Glomerular visceral epithelial cell (primary cell): ENCODE measurements at regions not wholly inside any gene's neighbourhood (a gene's known extent, or its start where the extent isn't known, plus 50 kb on each side); places are given as distances from the start of the nearest gene placed in this dataset.
"Not testable (repeated sequence)": the region's sequence is repeated elsewhere in the genome, so short reads cannot be mapped to it uniquely, and the experiment has no call there.

Source experiments
- DNase-seq: peaks from one replicate; pipeline ENCODE4 v3.0.0-alpha.2; 2016; ENCODE audit errors: extremely low spot score

- DNase-seq, result no peak
Measured at GRCh38 chr12:30578426-30578825, 117.2 kb downstream of the IPO8 start.

GRCh38 chr12:30573145-30573544 is 122.5 kb downstream of the IPO8 start:
- DNase-seq, result no peak

DNA sequence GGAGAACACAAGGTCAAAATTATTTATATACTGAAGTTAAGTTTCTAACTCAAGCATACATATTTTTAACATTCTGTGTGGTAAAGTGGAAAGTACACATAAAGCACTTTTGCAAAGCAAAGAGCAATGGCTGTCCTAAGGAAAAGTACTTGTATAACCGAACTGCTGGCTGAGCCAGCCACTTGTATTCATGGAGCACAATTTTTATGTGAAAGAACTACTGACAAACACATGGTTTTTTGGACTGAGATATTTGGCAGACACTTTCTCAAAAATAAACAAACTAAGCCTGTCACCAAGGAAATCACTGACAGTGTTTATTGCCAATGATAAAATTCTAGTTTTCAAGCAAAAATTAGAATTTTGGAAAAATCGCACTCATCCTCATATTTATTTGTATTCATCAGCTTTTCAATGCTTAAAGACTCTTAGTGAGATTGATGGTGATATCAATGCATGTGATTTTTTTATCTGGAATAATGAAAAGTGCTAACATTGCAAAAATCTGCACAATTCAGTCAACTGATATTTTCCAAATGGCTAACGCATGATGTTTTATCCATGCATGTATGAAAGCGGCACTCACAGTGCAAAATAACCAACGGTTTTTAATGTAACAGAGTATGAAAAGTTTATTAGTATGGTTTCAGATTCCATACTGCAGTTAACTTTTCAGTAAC is 125.3 kb downstream of the IPO8 start:
- no peak for DNase-seq

GRCh38 chr12:30569426-30569825 is 126.2 kb downstream of the IPO8 start:
- DNase-seq, result no peak

GRCh38 chr12:30568453-30568852 is 127.2 kb downstream of the IPO8 start:
- no peak for DNase-seq

GRCh38 chr12:30567082-30567481 is 128.6 kb downstream of the IPO8 start:
- DNase-seq, result no peak

- no peak for DNase-seq
Measured at GRCh38 chr12:30564394-30564793, 131.3 kb downstream of the IPO8 start.

DNA sequence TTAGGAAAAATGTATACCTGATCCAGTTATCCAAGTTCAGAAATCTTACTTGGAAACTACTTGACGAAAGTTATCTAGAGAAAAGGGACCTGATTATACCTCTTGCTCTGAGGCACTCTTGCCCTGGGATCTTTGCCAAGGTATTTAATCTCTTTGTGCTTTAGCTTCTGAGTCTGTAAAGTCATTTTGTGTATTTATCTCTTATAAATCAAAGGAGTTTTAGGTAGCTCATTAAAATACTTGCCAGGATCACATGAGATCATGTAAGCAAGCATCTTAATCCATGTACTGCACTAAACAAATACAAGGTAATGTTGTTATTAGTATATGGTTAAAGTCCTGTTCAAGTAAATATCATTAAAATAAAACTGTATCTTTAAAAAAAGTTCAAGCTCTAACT is 147.5 kb downstream of the IPO8 start:
- no peak for DNase-seq

DNA sequence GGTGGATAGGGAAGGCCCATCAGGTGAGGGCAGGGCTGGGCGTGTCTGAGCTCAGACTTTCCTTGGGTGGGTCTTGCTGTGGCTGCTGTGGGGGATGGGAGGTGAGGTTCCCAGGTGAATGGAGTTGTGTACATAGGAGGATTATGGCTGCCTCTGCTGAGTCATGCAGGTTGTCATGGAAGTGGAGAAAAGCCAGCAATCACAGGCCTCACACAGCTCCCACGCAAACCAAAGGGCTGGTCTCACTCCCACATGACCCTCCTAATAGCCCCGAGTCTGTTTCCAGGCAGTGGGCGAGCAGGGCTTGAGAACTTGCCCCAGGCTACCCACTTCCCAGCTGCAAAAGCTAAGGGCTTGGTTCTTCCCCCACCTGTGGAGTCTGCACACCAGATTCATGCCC is 149.5 kb downstream of the IPO8 start:
- no peak for DNase-seq

- not testable (repeated sequence) for DNase-seq
Measured at GRCh38 chr12:30544704-30545103, 151.0 kb downstream of the IPO8 start.

- DNase-seq, result no peak
Measured at GRCh38 chr12:30537228-30537627, 158.4 kb downstream of the IPO8 start.

DNA sequence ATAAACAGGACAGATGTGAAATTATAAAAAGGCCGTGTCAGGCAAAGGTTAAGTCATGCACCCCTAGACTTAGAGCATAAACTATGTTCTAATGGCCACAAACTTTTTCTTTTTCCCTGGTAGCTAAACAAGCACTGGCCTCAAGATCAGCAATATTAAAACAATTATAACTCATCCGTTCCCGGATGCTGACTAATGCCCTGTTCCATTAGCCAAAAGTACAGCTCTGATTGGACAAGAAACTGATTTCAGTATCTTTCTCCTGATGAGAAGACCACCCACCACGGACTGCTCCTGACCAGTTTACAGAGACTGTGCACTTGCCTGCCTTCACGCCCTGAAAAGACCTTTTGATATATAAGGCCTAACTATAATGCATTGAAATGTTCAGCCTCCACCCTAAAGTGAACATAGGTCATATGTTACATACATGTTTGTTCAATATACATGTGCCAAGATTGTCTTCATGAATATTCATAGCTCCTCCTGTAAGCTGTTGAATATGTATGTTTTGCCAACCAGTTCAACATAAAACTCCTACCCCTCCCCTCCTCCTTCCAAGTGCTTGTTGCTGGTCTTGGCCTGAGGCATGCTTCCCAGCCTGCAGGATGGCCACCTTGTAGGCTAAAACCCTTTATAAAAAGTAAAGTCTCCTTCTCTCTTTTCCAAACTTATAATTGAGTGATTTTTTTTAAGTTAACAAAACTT is 162.0 kb downstream of the IPO8 start:
- no peak for DNase-seq

DNA sequence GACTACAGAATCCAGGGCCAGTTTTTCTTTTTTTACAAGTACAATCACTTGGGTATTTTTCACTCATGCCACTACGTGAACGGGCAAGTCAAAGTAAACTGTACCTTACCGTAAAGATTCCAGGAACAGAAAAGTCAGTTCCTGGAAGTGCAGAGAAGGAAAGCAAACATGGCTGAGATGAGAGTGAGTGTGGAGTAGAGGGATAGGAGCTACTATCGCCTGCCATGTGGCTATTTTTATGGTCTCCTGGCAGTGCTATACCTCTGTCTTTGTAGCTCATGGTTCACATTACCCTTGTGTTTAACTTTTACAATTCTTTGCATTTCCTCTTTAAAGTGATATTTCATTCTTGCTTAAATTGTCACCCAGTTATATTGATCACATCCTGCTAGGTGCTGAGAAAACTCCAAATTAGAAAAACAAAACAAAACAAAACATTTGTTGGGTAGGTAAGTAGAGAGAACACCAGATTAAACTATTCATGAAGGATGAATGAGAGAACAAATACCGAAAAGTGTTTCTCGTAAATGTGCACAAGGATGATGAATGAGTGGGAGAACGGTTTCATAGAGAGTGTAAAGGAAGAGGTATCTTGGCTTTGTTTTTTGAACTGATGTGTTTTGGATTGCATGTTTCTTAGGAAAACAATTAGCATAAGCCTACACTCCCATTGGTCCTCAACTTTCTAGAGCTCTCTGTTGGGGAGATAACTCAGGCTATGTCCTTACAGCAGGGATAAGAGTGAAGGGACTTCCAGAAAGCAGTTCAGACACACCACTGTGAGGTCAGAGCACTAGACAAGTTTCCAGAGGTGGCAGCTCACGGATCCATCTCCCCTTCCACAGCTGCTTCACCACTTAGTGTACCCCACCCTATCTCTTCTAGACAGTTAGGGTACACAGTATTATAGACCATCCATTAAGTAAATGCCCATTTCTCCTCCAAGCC is 163.7 kb downstream of the IPO8 start:
- DNase-seq, result no peak

GRCh38 chr12:30529489-30530269 is 166.0 kb downstream of the IPO8 start:
- DNase-seq, result no peak

DNA sequence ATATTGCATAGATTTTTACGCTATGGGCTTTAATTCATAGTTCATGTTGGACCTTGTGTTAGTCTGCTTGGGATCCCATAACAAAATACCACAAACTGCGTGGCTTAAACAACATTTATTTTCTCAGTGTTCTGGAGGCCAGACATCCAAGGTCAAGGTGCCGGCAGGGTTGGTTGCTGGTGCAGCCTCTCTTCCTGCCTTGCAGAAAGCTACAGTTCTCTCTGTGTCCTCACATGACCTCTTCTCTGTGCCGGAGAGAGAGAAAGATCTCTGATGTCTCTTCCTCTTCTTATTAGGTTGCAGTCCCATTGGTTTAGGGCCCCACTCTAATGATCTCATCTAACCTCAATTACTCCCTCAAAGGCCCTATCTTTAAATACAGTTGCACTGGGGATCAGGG is 170.5 kb downstream of the IPO8 start:
- DNase-seq, result no peak

GRCh38 chr12:30520285-30520684 is 175.4 kb downstream of the IPO8 start:
- not testable (repeated sequence) for DNase-seq

- DNase-seq, result no peak
Measured at GRCh38 chr12:30519535-30519934, 176.1 kb downstream of the IPO8 start.

GRCh38 chr12:30517320-30517719 is 178.3 kb downstream of the IPO8 start:
- no peak for DNase-seq

DNA sequence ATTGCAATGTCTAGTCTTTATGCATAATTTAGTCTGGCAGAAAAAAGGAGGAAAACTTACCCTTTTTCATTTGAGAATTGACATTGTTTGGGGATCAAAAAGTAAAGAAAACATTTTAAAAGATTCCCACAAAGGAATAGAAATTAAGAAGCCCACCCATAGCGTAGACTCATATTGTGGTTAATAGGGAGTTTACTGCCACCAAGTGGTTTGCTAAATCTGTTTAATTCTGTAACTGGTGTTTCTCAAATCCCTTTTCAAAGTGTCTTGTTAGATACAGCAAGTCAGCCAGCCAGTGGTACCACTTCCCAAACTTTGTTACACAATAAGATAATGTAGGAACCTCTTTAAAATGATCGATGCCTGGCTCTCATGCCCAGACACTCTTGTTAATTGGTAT is 180.3 kb downstream of the IPO8 start:
- no peak for DNase-seq

DNA sequence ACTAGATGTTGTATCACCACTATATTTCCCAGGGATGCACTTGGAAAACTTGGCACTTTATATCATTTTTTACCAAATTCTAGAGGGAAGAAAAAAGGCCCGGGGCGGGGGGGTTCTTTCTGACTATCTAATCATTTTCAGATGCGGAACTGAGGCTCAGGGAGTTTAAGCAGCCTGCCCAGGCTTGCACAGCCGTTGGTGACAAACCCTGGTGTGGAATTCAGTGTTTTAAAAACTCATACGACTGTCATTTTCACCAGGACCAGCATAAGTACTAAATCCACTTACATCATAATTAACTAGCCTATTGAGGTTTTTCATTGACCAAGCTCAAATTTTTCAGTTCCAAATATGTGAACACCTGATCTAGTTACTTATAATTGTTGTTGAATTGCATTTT is 181.0 kb downstream of the IPO8 start:
- DNase-seq, result no peak

DNA sequence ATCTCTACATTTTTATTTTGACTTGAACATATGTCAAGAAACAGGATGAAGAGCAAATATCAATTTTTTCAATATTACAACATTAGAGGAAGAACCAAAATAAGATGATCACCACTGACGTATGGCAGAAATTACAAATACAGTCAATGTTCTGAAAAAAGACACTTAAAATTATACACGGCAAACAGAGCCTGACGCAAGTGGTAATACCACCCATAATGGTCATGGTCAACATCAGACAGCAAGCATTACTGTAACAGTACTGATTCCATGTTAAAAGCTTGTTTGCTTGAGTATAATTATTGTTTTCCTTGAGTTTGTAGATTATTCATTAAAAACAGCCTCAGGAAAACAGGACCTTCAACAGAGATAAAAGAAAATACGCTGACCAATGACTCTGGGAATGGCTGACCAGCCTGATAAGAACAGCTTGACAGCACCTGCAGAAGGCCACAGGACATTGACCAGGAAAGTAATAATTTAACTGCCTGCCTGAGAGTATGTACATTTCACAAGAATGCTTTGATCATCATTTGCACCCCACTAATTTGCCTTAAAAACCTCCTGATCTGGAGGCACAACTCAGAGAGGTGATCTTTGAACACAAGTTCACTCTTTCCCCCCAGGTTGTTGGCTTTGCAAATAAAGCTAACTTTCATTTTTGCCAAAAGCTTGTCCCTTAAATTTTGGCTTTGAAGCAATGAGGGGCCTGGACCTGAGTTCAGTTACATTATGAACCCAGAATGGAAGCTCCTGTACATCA is 187.3 kb downstream of the IPO8 start:
- no peak for DNase-seq
